Endothelial cell of umbilical vein (primary cell): ENCODE measurements at regions not wholly inside any gene's neighbourhood (a gene's known extent, or its start where the extent isn't known, plus 50 kb on each side); places are given as distances from the start of the nearest gene placed in this dataset.

Experiments
- CTCF ChIP-seq, 2 donors: IDR thresholded peaks; 1 replicate in 1 of 2; 2 replicates in 1 of 2; pipeline ENCODE4 v1.5.1; 2011; ENCODE audit warnings: low read length in 2 of 2, mild to moderate bottlenecking in 2 of 2, moderate library complexity in 2 of 2, control low read depth in 1 of 2, inconsistent platforms in 1 of 2, low read depth in 1 of 2; ENCODE audit not compliant: insufficient read depth in 1 of 2; ENCODE audit errors: extremely low read depth in 1 of 2
- POLR2A ChIP-seq: IDR thresholded peaks from 2 replicates; pipeline ENCODE4 v1.6.1; 2012; ENCODE audit warnings: low read depth, mild to moderate bottlenecking, control low read depth, low read length

- TF ChIP-seq POLR2A (no peak), CTCF (IDR thresholded peaks at IDR 0.05; ENCODE audit: extremely low read depth in 1 of 2, insufficient read depth in 1 of 2, low read depth in 1 of 2, low read length in 2 of 2) (no peak)
These were observed 278.1 kb downstream of the WDR11 start for GRCh38 chr10:121129266-121129665.
